ENCODE measurements at regions not wholly inside any gene's neighbourhood (a gene's known extent, or its start where the extent isn't known, plus 50 kb on each side); places are given as distances from the start of the nearest gene placed in this dataset.
"Not testable (repeated sequence)": the region's sequence is repeated elsewhere in the genome, so short reads cannot be mapped to it uniquely, and the experiment has no call there.

DNA sequence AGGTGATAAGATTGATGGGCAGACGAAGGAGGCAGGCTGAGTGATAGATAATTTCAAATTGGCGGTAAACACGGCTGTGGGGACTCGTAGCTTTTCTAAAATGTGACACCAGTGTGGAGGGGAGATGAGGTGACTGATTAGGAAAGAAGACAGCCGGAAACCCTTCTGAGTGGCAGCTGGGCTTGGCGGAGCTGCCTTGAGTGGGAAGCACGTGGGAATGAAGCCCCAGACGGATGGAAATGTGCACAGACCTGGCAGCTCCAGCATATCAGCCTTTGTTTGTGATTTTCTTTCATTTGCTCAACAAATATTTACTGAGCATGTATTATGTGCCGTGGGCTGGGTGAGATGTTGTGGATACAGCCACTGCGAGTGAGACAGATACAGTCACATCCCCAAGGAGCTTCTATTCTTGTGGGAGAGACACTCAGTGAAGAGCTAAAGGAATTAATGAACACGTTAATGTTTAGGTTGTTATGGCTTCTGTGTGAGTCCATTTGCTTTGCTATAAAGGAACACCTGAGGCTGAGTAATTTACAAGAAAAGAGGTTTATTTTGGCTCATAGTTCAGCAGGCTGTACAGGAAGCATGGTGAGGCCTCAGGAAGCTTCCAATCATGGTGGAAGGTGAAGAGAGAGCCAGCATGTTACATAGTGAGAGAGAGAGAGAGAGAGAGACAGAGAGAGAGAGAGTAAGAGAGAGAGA is 65.5 kb upstream of the LHX5 start:
- no peak for TF ChIP-seq CTCF (IDR thresholded peaks at IDR 0.05; ENCODE audit: low read depth, low read length)
- DNase-seq (ENCODE audit: extremely low read depth, low read depth) = no peak

DNA sequence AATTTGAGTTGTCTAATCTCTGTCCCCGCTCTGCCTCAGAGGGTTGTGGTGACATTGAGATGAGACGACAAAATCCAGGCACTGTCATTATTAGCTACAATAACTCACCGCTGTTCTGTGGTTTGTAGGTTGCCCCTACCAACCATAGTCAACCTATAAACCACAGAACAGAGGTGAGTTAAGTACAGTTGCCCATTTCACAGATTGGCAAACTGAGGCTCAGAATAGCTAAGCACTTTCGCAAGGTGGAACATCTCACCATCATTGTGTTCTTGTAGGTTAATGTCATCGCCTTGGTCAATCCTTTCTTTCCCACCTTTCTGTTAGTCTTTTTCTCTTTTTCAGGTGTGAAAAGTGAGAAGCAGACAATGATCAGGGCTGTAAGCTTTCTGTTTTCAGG is 63.4 kb upstream of the LHX5 start:
- TF ChIP-seq CTCF (IDR thresholded peaks at IDR 0.05; ENCODE audit: low read depth, low read length) = no peak
- no peak for DNase-seq (ENCODE audit: extremely low read depth, low read depth)

- DNase-seq (ENCODE audit: extremely low read depth, low read depth) = no peak
- no peak for TF ChIP-seq CTCF (IDR thresholded peaks at IDR 0.05; ENCODE audit: low read depth, low read length)
Measured at GRCh38 chr12:113534555-113534954, 62.9 kb upstream of the LHX5 start.

- DNase-seq (ENCODE audit: extremely low read depth, low read depth) = no peak
- TF ChIP-seq CTCF (IDR thresholded peaks at IDR 0.05; ENCODE audit: low read depth, low read length) = no peak
Measured at GRCh38 chr12:113533842-113534375, 62.2 kb upstream of the LHX5 start.

DNA sequence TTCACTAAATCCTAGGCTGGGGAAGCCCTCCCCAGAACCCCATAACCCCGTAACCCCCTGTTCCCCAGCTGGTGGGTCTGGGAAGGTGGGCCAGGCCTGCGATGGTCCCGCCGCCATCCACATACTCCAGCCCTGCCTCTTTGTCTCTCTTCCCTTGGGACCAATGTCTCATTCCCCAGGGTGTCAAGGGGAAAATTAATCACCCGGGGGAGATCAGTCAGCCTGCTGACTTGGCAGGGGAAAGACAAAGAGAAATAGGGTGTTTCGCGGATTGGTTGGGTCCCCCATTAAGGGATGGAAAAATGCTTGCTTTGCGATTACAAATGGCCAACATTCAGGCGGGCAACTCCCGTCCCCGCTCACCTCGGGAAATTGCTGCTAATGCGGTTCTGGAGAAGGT is 60.6 kb upstream of the LHX5 start:
- no peak for TF ChIP-seq CTCF (IDR thresholded peaks at IDR 0.05; ENCODE audit: low read depth, low read length)
- no peak for DNase-seq (ENCODE audit: extremely low read depth, low read depth)

- not testable (repeated sequence) for DNase-seq (ENCODE audit: extremely low read depth, low read depth)
Measured at GRCh38 chr12:113531073-113531472, 59.4 kb upstream of the LHX5 start.

DNA sequence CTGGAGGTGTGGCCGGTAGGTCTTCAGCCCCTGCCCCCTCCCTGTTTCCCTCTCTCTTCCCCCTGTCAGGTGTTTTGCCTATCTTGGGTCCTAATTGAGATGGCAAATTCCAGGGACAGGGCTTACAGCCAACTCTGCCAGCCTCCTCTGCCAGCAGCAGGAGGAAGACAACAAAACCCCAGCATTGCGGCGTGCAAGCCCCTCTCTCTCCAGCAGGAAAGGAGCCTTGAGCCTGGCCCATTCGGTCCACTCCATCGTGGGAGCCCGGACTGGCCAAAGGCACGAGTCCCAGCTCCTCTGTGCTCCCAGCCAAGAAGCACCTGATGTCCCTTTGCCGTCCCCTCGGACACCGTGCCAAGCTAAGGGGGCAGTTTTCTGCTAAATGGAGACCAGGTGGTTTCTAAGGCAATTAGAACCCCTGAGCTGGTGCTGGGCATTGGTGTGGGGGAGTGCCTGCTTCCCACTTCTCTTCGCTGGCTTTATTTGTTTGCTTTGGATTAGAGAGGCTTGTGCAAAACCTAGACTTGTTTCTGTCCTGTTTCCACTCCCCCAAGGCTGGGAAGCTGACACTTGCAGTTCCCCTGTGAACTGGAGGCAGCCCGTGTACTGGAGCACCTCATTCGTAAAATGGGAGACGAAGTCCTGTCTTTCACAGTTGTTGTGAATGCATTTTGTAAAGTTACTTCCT is 57.1 kb upstream of the LHX5 start:
- DNase-seq (ENCODE audit: extremely low read depth, low read depth) = no peak
- no peak for TF ChIP-seq CTCF (IDR thresholded peaks at IDR 0.05; ENCODE audit: low read depth, low read length)

Measured in AG09319 (cell line).